AG04449 (cell line): ENCODE measurements at regions not wholly inside any gene's neighbourhood (a gene's known extent, or its start where the extent isn't known, plus 50 kb on each side); places are given as distances from the start of the nearest gene placed in this dataset.

ENCODE experiments used
- CTCF ChIA-PET: fragments of 350-600 bp; formaldehyde crosslinking; extraction: SDS; loops from one replicate; lab custom pipeline; 2021; ENCODE audit warnings: antibody characterized with exemption; lab: Yijun Ruan, JAX
- POLR2A ChIA-PET: fragments of 400-600, 350-600 bp; formaldehyde crosslinking; extraction: SDS; loops from one replicate; lab custom pipeline; 2020; ENCODE audit warnings: antibody characterized with exemption, inconsistent platforms; lab: Yijun Ruan, JAX
- DNase-seq: peaks from one replicate; pipeline ENCODE4 v3.0.0-alpha.2; 2010; ENCODE audit warnings: low read depth, low spot score
- H3K4me3 ChIP-seq: 2 replicates; pipeline ENCODE4 v1.5.1; 2011; ENCODE audit warnings: low read depth, mild to moderate bottlenecking, control low read depth, low read length
- CTCF ChIP-seq: IDR thresholded peaks from one replicate; pipeline ENCODE4 v1.5.1; 2011; ENCODE audit warnings: mild to moderate bottlenecking, moderate library complexity, low read length, control low read depth, inconsistent platforms; ENCODE audit not compliant: insufficient read depth; ENCODE audit errors: missing control alignments

GRCh38 chr3:117400303-117400702 is 690.7 kb downstream of the TUSC7 start:
- no peak overlapping the region for H3K4me3 ChIP-seq
- CTCF ChIA-PET, result interaction anchor here (1.0 kb wide), 1 partner anchor 381 kb away, joined by 3 read pairs; no protein-coding TSS in a partner anchor
- POLR2A ChIA-PET, result no interaction called here
- no peak for DNase-seq
- TF ChIP-seq CTCF, result no peak

GRCh38 chr3:117404141-117404540 is 694.6 kb downstream of the TUSC7 start:
- POLR2A ChIA-PET, result no interaction called here
- H3K4me3 ChIP-seq, result no peak overlapping the region
- no peak for TF ChIP-seq CTCF
- DNase-seq, result no peak
- CTCF ChIA-PET, result interaction anchor here (1.4 kb wide), 1 partner anchor 9 kb away, joined by 4 read pairs; no protein-coding TSS in a partner anchor

- TF ChIP-seq CTCF, result no peak
- ChIA-PET CTCF (interaction anchor here (1.4 kb wide), 1 partner anchor 9 kb away, joined by 4 read pairs; no protein-coding TSS in a partner anchor), POLR2A (no interaction called here)
- DNase-seq, result no peak
- no peak overlapping the region for H3K4me3 ChIP-seq
These were observed 695.2 kb downstream of the TUSC7 start for GRCh38 chr3:117404730-117405129.

- ChIA-PET CTCF (interaction anchor here (1.4 kb wide), 1 partner anchor 10 kb away, joined by 4 read pairs; no protein-coding TSS in a partner anchor), POLR2A (no interaction called here)
- TF ChIP-seq CTCF, result no peak
These were observed 695.8 kb downstream of the TUSC7 start for GRCh38 chr3:117405359-117405758.

GRCh38 chr3:117407317-117407716 is 697.7 kb downstream of the TUSC7 start:
- CTCF ChIA-PET, result interaction anchor here (0.8 to 1.6 kb wide), 5 partner anchors 9 to 386 kb away, joined by 3 to 4 read pairs (median 3); no protein-coding TSS in a partner anchor
- POLR2A ChIA-PET, result no interaction called here
- H3K4me3 ChIP-seq, result no peak overlapping the region
- DNase-seq, result no peak
- TF ChIP-seq CTCF, result peak; percentile 14

More at GRCh38 chr3:117405359-117405758, 695.8 kb downstream of the TUSC7 start:
- no peak overlapping the region for H3K4me3 ChIP-seq
- no peak for DNase-seq

GRCh38 chr3:117408811-117409210 is 699.2 kb downstream of the TUSC7 start:
- TF ChIP-seq CTCF, result no peak
- no peak overlapping the region for H3K4me3 ChIP-seq
- no peak for DNase-seq
- ChIA-PET CTCF (no interaction called here), POLR2A (no interaction called here)
